Adipocyte (in vitro differentiated cells): ENCODE measurements at regions not wholly inside any gene's neighbourhood (a gene's known extent, or its start where the extent isn't known, plus 50 kb on each side); places are given as distances from the start of the nearest gene placed in this dataset.

Experiments used
- DNase-seq: peaks from one replicate; pipeline ENCODE4 v3.0.0-alpha.2; 2015; ENCODE audit warnings: low read depth
- H3K27me3 ChIP-seq: replicated peaks from 2 replicates; pipeline ENCODE4 v1.7.0; 2013; ENCODE audit warnings: mild to moderate bottlenecking, low read length, moderate library complexity; ENCODE audit not compliant: control insufficient read depth, insufficient read depth
- H3K36me3 ChIP-seq: 2 replicates; pipeline ENCODE4 v1.7.0; 2013; ENCODE audit warnings: low read length, mild to moderate bottlenecking, moderate library complexity; ENCODE audit not compliant: control insufficient read depth, insufficient read depth, severe bottlenecking
- H3K4me1 ChIP-seq: 2 replicates; pipeline ENCODE4 v1.7.0; 2013; ENCODE audit warnings: mild to moderate bottlenecking, low read length, moderate library complexity; ENCODE audit not compliant: control insufficient read depth, insufficient read depth
- H3K4me3 ChIP-seq: 2 replicates; pipeline ENCODE4 v1.7.0; 2013; ENCODE audit warnings: mild to moderate bottlenecking, low read length, moderate library complexity
- H3K9ac ChIP-seq: 2 replicates; pipeline ENCODE4 v1.7.0; 2013; ENCODE audit warnings: mild to moderate bottlenecking, low read length, moderate library complexity
- H3K9me3 ChIP-seq: 2 replicates; pipeline ENCODE4 v1.7.0; 2013; ENCODE audit warnings: mild to moderate bottlenecking, low read length, moderate library complexity; ENCODE audit not compliant: control insufficient read depth

- DNase-seq = no peak
- H3K9ac ChIP-seq = no peak overlapping the region
- H3K4me1 ChIP-seq = no peaks in the 10 kb centered on the region
Measured at GRCh38 chr18:26765498-26765897, 100.0 kb downstream of the AQP4 start.

GRCh38 chr18:26764586-26764985 is 100.9 kb downstream of the AQP4 start:
- Histone ChIP-seq H3K9me3 (peaks cover 8% of the 10 kb centered on the region), H3K9ac (no peak overlapping the region), H3K4me1 (no peaks in the 10 kb centered on the region), H3K36me3 (no peaks in the 10 kb centered on the region), H3K4me3 (no peak overlapping the region), H3K27me3 (peaks cover 5% of the 10 kb centered on the region)
- no peak for DNase-seq

More at GRCh38 chr18:26765498-26765897, 100.0 kb downstream of the AQP4 start:
- Histone ChIP-seq H3K27me3 (peaks cover 9% of the 10 kb centered on the region), H3K9me3 (peaks cover 8% of the 10 kb centered on the region), H3K4me3 (no peak overlapping the region), H3K36me3 (no peaks in the 10 kb centered on the region)

- no peaks in the 10 kb centered on the region for H3K36me3 ChIP-seq
- H3K4me3 ChIP-seq = no peak overlapping the region
- no peaks in the 10 kb centered on the region for H3K4me1 ChIP-seq
- no peak overlapping the region for H3K9ac ChIP-seq
- no peak for DNase-seq
- peaks cover 8% of the 10 kb centered on the region for H3K9me3 ChIP-seq
- H3K27me3 ChIP-seq = peaks cover 4% of the 10 kb centered on the region
Measured at GRCh38 chr18:26764177-26764576, 101.3 kb downstream of the AQP4 start.

GRCh38 chr18:26763446-26764110 is 101.9 kb downstream of the AQP4 start:
- Histone ChIP-seq H3K4me3 (no peak overlapping the region), H3K4me1 (no peaks in the 10 kb centered on the region), H3K9me3 (peaks cover 11% of the 10 kb centered on the region), H3K9ac (no peak overlapping the region), H3K27me3 (peaks cover 4% of the 10 kb centered on the region), H3K36me3 (no peaks in the 10 kb centered on the region)
- DNase-seq = no peak

- no peak overlapping the region for H3K4me3 ChIP-seq
- H3K36me3 ChIP-seq = no peaks in the 10 kb centered on the region
- H3K4me1 ChIP-seq = peaks cover 3% of the 10 kb centered on the region
- H3K9me3 ChIP-seq = peaks cover 5% of the 10 kb centered on the region
- no peak overlapping the region for H3K9ac ChIP-seq
- no peak for DNase-seq
- H3K27me3 ChIP-seq = no peaks in the 10 kb centered on the region
Measured at GRCh38 chr18:26757263-26758019, 108.1 kb downstream of the AQP4 start.

GRCh38 chr18:26756556-26756955 is 109.0 kb downstream of the AQP4 start:
- Histone ChIP-seq H3K27me3 (no peaks in the 10 kb centered on the region), H3K4me1 (peaks cover 3% of the 10 kb centered on the region), H3K9ac (no peak overlapping the region), H3K36me3 (no peaks in the 10 kb centered on the region), H3K9me3 (peaks cover 3% of the 10 kb centered on the region), H3K4me3 (no peak overlapping the region)
- no peak for DNase-seq

- Histone ChIP-seq H3K36me3 (no peaks in the 10 kb centered on the region), H3K27me3 (no peaks in the 10 kb centered on the region), H3K9ac (no peak overlapping the region), H3K4me3 (peak overlapping the region; percentile 62), H3K4me1 (peaks cover 18% of the 10 kb centered on the region), H3K9me3 (no peaks in the 10 kb centered on the region)
- DNase-seq = peak; percentile 8
Measured at GRCh38 chr18:26746826-26747475, 118.6 kb downstream of the AQP4 start.

GRCh38 chr18:26746398-26746797 is 119.1 kb downstream of the AQP4 start:
- Histone ChIP-seq H3K36me3 (no peaks in the 10 kb centered on the region), H3K9me3 (no peaks in the 10 kb centered on the region), H3K9ac (no peak overlapping the region), H3K4me1 (peaks cover 18% of the 10 kb centered on the region), H3K4me3 (peak overlapping the region; percentile 62), H3K27me3 (no peaks in the 10 kb centered on the region)
- peak; percentile 8 for DNase-seq

GRCh38 chr18:26745288-26746181 is 120.0 kb downstream of the AQP4 start:
- no peak for DNase-seq
- Histone ChIP-seq H3K9ac (no peak overlapping the region), H3K36me3 (no peaks in the 10 kb centered on the region), H3K4me3 (peak overlapping the region; percentile 62), H3K4me1 (peaks cover 18% of the 10 kb centered on the region), H3K27me3 (no peaks in the 10 kb centered on the region), H3K9me3 (no peaks in the 10 kb centered on the region)

GRCh38 chr18:26741758-26742157 is 123.7 kb downstream of the AQP4 start:
- no peaks in the 10 kb centered on the region for H3K27me3 ChIP-seq
- peaks cover 12% of the 10 kb centered on the region for H3K4me1 ChIP-seq
- no peak for DNase-seq
- H3K36me3 ChIP-seq = no peaks in the 10 kb centered on the region
- no peak overlapping the region for H3K4me3 ChIP-seq
- H3K9me3 ChIP-seq = no peaks in the 10 kb centered on the region
- no peak overlapping the region for H3K9ac ChIP-seq
